Endothelial cell of umbilical vein (primary cell): ENCODE measurements at regions not wholly inside any gene's neighbourhood (a gene's known extent, or its start where the extent isn't known, plus 50 kb on each side); places are given as distances from the start of the nearest gene placed in this dataset.

ENCODE experiments used
- BruUV-seq: library from RNA; stranded (reverse); fragments of 400-500 nt; replicated peaks from 2 replicates; lab custom pipeline; 2021; lab: Mats Ljungman, UMichigan
- CTCF ChIA-PET: fragments of 300-600, 350-600 bp; sonication (Branson Sonifier 250); formaldehyde crosslinking; loops from one replicate; lab custom pipeline; 2021; ENCODE audit warnings: antibody characterized with exemption, inconsistent platforms; lab: Charles Lee
- POLR2A ChIA-PET: fragments of 300-600, 350-600 bp; sonication (Branson Sonifier 250); formaldehyde crosslinking; loops from one replicate; lab custom pipeline; 2021; ENCODE audit warnings: antibody characterized with exemption, inconsistent platforms; lab: Charles Lee
- DNase-seq: peaks from one replicate; pipeline ENCODE4 v3.0.0-alpha.2; 2011; ENCODE audit warnings: low read depth, low spot score
- FAIRE-seq: peaks from 2 replicates; lab custom pipeline; 2011; peaks lifted over from hg19 to GRCh38; lab: Jason Lieb, UNC
- H2AFZ ChIP-seq: 2 replicates; pipeline ENCODE4 v1.6.0; 2012; ENCODE audit warnings: low read depth, low read length, control low read depth, inconsistent platforms
- H3K27ac ChIP-seq: 2 replicates; pipeline ENCODE4 v1.5.1; 2011; ENCODE audit warnings: low read depth, mild to moderate bottlenecking, control low read depth, low read length, moderate library complexity; ENCODE audit not compliant: insufficient read depth
- H3K27me3 ChIP-seq, 2 experiments: 2 replicates each; pipeline versions ENCODE4 v1.6.0 to v1.6.1; 2011; ENCODE audit warnings: low read length in 2 of 2, mixed read lengths in 1 of 2; ENCODE audit not compliant: control insufficient read depth in 2 of 2, insufficient read depth in 2 of 2
- H3K36me3 ChIP-seq, 2 experiments: 2 replicates in 1 of 2; 3 replicates in 1 of 2; pipeline ENCODE4 v1.5.1; 2011; ENCODE audit warnings: low read length in 2 of 2, mild to moderate bottlenecking in 1 of 2, moderate library complexity in 1 of 2; ENCODE audit not compliant: control insufficient read depth in 2 of 2, insufficient read depth in 2 of 2; ENCODE audit errors: extremely low read depth in 1 of 2
- H3K4me1 ChIP-seq: 3 replicates; pipeline ENCODE4 v1.5.1; 2011; ENCODE audit warnings: mild to moderate bottlenecking, low read length; ENCODE audit not compliant: control insufficient read depth, insufficient read depth; ENCODE audit errors: extremely low read depth
- H3K4me2 ChIP-seq: 2 replicates; pipeline ENCODE4 v1.6.1; 2011; ENCODE audit warnings: low read length, control low read depth, mixed read lengths; ENCODE audit not compliant: insufficient read depth
- H3K4me3 ChIP-seq, 3 experiments: fragments of 200-600 bp in 1 of 3; sonication (generic), shearing (Covaris generic) in 1 of 3; replicated peaks in 1 of 3; 2 replicates each; pipeline ENCODE4 v1.5.1; 2011 to 2016; ENCODE audit warnings: control low read depth in 3 of 3, low read length in 3 of 3, mild to moderate bottlenecking in 2 of 3, inconsistent platforms in 1 of 3, low read depth in 1 of 3, moderate library complexity in 1 of 3; ENCODE audit not compliant: insufficient read depth in 1 of 3
- H3K79me2 ChIP-seq: 2 replicates; pipeline ENCODE4 v1.6.0; 2012; ENCODE audit warnings: low read length, inconsistent platforms; ENCODE audit not compliant: control insufficient read depth, insufficient read depth
- H3K9ac ChIP-seq: replicated peaks from 2 replicates; pipeline ENCODE3; 2011; ENCODE audit warnings: low read length, control low read depth; ENCODE audit not compliant: insufficient read depth; ENCODE audit errors: extremely low read depth
- H3K9me1 ChIP-seq: replicated peaks from 3 replicates; pipeline ENCODE4 v1.6.0; 2011; ENCODE audit warnings: mild to moderate bottlenecking, low read length; ENCODE audit not compliant: control insufficient read depth, insufficient read depth; ENCODE audit errors: extremely low read depth
- H3K9me3 ChIP-seq: replicated peaks from 2 replicates; pipeline ENCODE4 v1.5.1; 2012; ENCODE audit warnings: low read length, inconsistent platforms; ENCODE audit not compliant: control insufficient read depth, insufficient read depth
- H4K20me1 ChIP-seq: replicated peaks from 2 replicates; pipeline ENCODE3; 2011; ENCODE audit warnings: mild to moderate bottlenecking, low read length; ENCODE audit not compliant: control insufficient read depth, insufficient read depth; ENCODE audit errors: extremely low read depth
- EZH2 ChIP-seq: IDR thresholded peaks from 2 replicates; pipeline ENCODE4 v1.6.1; 2012; ENCODE audit warnings: borderline replicate concordance, low read depth, mild to moderate bottlenecking, moderate library complexity, low read length, inconsistent platforms; ENCODE audit not compliant: severe bottlenecking
- FOS ChIP-seq: IDR thresholded peaks from 2 replicates; pipeline ENCODE4 v1.6.1; 2011; ENCODE audit warnings: mild to moderate bottlenecking, low read length, moderate library complexity, borderline replicate concordance; ENCODE audit not compliant: insufficient read depth
- GATA2 ChIP-seq: IDR thresholded peaks from 2 replicates; pipeline ENCODE4 v1.7.0; 2011; ENCODE audit warnings: low read depth, mild to moderate bottlenecking, moderate library complexity, mixed read lengths, low read length; ENCODE audit not compliant: insufficient read length, insufficient read depth
- JUN ChIP-seq: IDR thresholded peaks from 2 replicates; pipeline ENCODE4 v1.6.1; 2011; ENCODE audit warnings: borderline replicate concordance, low read depth; ENCODE audit not compliant: insufficient read length, insufficient read depth
- MYC ChIP-seq: IDR thresholded peaks from one replicate; pipeline ENCODE4 v1.6.1; 2011; ENCODE audit warnings: mild to moderate bottlenecking, low read depth, low read length
- POLR2A ChIP-seq: IDR thresholded peaks from 2 replicates; pipeline ENCODE4 v1.6.1; 2012; ENCODE audit warnings: low read depth, mild to moderate bottlenecking, control low read depth, low read length
- POLR2AphosphoS5 ChIP-seq: IDR thresholded peaks from 2 replicates; pipeline ENCODE4 v1.6.1; 2012; ENCODE audit warnings: low read depth, mild to moderate bottlenecking, control low read depth, low read length, moderate library complexity; ENCODE audit not compliant: insufficient read depth
- dilution Hi-C: fragments of 300-500 bp; cut with MboI; formaldehyde crosslinking; loops from one replicate; pipeline ENCODE4 v1.15.0; 2019; ENCODE audit warnings: low sequenced_read_pairs; ENCODE audit not compliant: extremely low pct_ligation_motif_present
- intact Hi-C: fragments of 100-400 bp; cut with micrococcal nuclease; formaldehyde crosslinking; loops from one replicate; pipeline ENCODE4 v1.10.0; 2022
- TF ChIP-seq, protein P1 (sequence below): IDR thresholded peaks from 2 replicates; pipeline ENCODE4 v1.6.1; 2011; ENCODE audit not compliant: insufficient read depth, insufficient read length
- TF ChIP-seq, protein P2 (sequence below), 2 donors: IDR thresholded peaks; 1 replicate in 1 of 2; 2 replicates in 1 of 2; pipeline ENCODE4 v1.5.1; 2011; ENCODE audit warnings: low read length in 2 of 2, mild to moderate bottlenecking in 2 of 2, moderate library complexity in 2 of 2, control low read depth in 1 of 2, inconsistent platforms in 1 of 2, low read depth in 1 of 2; ENCODE audit not compliant: insufficient read depth in 1 of 2; ENCODE audit errors: extremely low read depth in 1 of 2

- DNase-seq: no peak
Observed at GRCh38 chr9:89789922-89790510, 185.2 kb downstream of the GADD45G start.

More at GRCh38 chr9:89789922-89790510, 185.2 kb downstream of the GADD45G start:
- Histone ChIP-seq H3K9me3 (no peaks in the 10 kb centered on the region), H4K20me1 (no peaks in the 10 kb centered on the region), H3K9ac (no peak overlapping the region), H3K9me1 (no peaks in the 10 kb centered on the region), H3K4me1 (no peaks in the 10 kb centered on the region), H2AFZ (no peak overlapping the region), H3K36me3 (no peaks in the 10 kb centered on the region), H3K4me2 (no peak overlapping the region), H3K27me3 (peaks cover 0 to 6% of the 10 kb centered on the region in 2 experiments), H3K79me2 (no peaks in the 10 kb centered on the region), H3K4me3 (no peak overlapping the region), H3K27ac (no peak overlapping the region)
- CTCF ChIA-PET: no interaction called here
- no TSS peak for BruUV-seq
- FAIRE-seq: no peak
- dilution Hi-C loops: no loop called here
- TF ChIP-seq JUN (no peak), POLR2A (no peak), MYC (no peak), GATA2 (no peak), FOS (no peak), EZH2 (no peak), POLR2AphosphoS5 (no peak)
- TF ChIP-seq, protein P1, sequence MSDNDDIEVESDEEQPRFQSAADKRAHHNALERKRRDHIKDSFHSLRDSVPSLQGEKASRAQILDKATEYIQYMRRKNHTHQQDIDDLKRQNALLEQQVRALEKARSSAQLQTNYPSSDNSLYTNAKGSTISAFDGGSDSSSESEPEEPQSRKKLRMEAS: no peak
- TF ChIP-seq, protein P2, sequence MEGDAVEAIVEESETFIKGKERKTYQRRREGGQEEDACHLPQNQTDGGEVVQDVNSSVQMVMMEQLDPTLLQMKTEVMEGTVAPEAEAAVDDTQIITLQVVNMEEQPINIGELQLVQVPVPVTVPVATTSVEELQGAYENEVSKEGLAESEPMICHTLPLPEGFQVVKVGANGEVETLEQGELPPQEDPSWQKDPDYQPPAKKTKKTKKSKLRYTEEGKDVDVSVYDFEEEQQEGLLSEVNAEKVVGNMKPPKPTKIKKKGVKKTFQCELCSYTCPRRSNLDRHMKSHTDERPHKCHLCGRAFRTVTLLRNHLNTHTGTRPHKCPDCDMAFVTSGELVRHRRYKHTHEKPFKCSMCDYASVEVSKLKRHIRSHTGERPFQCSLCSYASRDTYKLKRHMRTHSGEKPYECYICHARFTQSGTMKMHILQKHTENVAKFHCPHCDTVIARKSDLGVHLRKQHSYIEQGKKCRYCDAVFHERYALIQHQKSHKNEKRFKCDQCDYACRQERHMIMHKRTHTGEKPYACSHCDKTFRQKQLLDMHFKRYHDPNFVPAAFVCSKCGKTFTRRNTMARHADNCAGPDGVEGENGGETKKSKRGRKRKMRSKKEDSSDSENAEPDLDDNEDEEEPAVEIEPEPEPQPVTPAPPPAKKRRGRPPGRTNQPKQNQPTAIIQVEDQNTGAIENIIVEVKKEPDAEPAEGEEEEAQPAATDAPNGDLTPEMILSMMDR (IDR thresholded peaks at IDR 0.05; ENCODE audit: extremely low read depth in 1 of 2, insufficient read depth in 1 of 2, low read depth in 1 of 2, low read length in 2 of 2): no peak
- POLR2A ChIA-PET: no interaction called here
- intact Hi-C loops: no loop called here
